ENCODE measurements at regions not wholly inside any gene's neighbourhood (a gene's known extent, or its start where the extent isn't known, plus 50 kb on each side); places are given as distances from the start of the nearest gene placed in this dataset.

DNA sequence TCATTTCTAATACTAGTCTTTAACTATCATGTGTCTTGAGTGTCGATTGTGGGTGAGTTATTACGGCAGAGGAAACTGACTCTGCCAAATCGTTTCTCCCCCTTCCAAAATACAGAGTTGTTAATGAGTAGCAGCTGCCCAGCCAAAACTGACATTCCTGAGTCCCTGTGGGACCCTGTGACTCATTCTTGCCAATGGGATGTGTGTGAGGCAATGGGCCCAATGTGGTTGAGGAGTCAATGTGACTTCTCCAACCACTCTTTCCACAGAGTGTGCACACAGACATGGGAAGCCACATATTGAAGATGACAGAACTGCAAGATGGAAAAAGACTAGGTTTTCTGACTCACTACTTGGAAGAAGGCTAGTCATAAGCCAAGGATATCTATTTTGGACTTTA lies 434.7 kb downstream of the DTWD2 start:
- Mint-ChIP-seq H3K4me3 (no peak overlapping the region), H3K27ac (no peak overlapping the region), H3K36me3 (ENCODE audit: insufficient read depth in 2 of 2) (no peaks in the 10 kb centered on the region), H3K4me1 (ENCODE audit: low read depth) (no peaks in the 10 kb centered on the region), H3K27me3 (ENCODE audit: low read depth) (no peaks in the 10 kb centered on the region), H3K9me3 (no peaks in the 10 kb centered on the region)
- DNase-seq, result no peak
- ATAC-seq (replicated peaks in 1 of 2), result no peak

GRCh38 chr5:118552731-118553360 lies 435.5 kb downstream of the DTWD2 start:
- DNase-seq (no peak), ATAC-seq (replicated peaks in 1 of 2) (no peak)
- H3K4me1 Mint-ChIP-seq (ENCODE audit: low read depth), result no peaks in the 10 kb centered on the region
- H3K4me3 Mint-ChIP-seq, result no peak overlapping the region
- H3K27ac Mint-ChIP-seq, result no peak overlapping the region
- no peaks in the 10 kb centered on the region for H3K9me3 Mint-ChIP-seq
- H3K27me3 Mint-ChIP-seq (ENCODE audit: low read depth), result no peaks in the 10 kb centered on the region
- H3K36me3 Mint-ChIP-seq (ENCODE audit: insufficient read depth in 2 of 2), result no peaks in the 10 kb centered on the region

DNA sequence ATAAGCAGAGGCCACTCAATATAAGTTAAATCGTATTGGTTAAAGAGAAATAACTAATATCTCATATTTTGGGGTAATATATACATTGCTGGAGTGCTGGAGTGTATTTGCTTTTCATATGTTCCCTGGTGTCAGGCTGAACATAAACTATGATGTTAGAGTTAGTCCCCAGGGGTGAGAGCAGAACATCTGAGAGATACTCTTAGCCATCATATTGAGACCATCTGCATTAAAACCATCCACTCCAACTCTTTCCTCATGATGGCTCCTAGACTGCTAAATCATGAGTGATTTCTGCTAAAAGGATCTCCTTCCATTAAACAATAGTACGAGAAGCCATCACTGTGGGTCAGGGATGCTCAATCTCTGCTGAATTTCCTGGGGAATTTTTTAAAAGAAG lies 436.2 kb downstream of the DTWD2 start:
- Mint-ChIP-seq H3K36me3 (ENCODE audit: insufficient read depth in 2 of 2) (no peaks in the 10 kb centered on the region), H3K4me3 (no peak overlapping the region), H3K27ac (no peak overlapping the region), H3K27me3 (ENCODE audit: low read depth) (no peaks in the 10 kb centered on the region), H3K9me3 (no peaks in the 10 kb centered on the region), H3K4me1 (ENCODE audit: low read depth) (no peaks in the 10 kb centered on the region)
- no peak for ATAC-seq (replicated peaks in 1 of 2)
- DNase-seq, result no peak

GRCh38 chr5:118551716-118552115 lies 436.6 kb downstream of the DTWD2 start:
- no peaks in the 10 kb centered on the region for H3K27me3 Mint-ChIP-seq (ENCODE audit: low read depth)
- no peak for DNase-seq
- no peak for ATAC-seq (replicated peaks in 1 of 2)
- H3K27ac Mint-ChIP-seq, result no peak overlapping the region
- H3K4me3 Mint-ChIP-seq, result no peak overlapping the region
- H3K9me3 Mint-ChIP-seq, result no peaks in the 10 kb centered on the region
- no peaks in the 10 kb centered on the region for H3K4me1 Mint-ChIP-seq (ENCODE audit: low read depth)
- no peaks in the 10 kb centered on the region for H3K36me3 Mint-ChIP-seq (ENCODE audit: insufficient read depth in 2 of 2)

DNA sequence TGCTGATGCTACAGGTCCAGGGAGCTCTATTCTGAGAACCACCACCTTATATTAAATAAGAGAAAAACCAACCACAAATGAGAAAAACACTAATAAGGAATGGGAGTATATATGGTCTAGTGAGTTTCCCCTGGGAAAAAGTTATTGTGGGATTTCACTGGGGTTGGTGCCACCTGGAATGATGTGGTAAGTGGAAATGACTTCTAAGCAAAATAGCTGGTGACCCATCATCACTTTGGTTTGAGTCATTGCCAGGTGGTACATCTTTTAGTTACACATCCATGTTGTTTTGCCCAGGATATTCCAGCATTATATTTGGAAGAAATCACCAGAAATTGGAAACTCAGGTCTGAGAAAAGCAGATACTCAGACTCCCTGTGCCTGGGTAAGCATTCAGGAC lies 437.3 kb downstream of the DTWD2 start:
- no peak for ATAC-seq (replicated peaks in 1 of 2)
- no peaks in the 10 kb centered on the region for H3K9me3 Mint-ChIP-seq
- H3K4me3 Mint-ChIP-seq, result no peak overlapping the region
- DNase-seq, result no peak
- H3K36me3 Mint-ChIP-seq (ENCODE audit: insufficient read depth in 2 of 2), result no peaks in the 10 kb centered on the region
- H3K27ac Mint-ChIP-seq, result no peak overlapping the region
- H3K4me1 Mint-ChIP-seq (ENCODE audit: low read depth), result no peaks in the 10 kb centered on the region
- H3K27me3 Mint-ChIP-seq (ENCODE audit: low read depth), result no peaks in the 10 kb centered on the region

- Mint-ChIP-seq H3K27ac (no peak overlapping the region), H3K36me3 (ENCODE audit: insufficient read depth in 2 of 2) (no peaks in the 10 kb centered on the region), H3K27me3 (ENCODE audit: low read depth) (no peaks in the 10 kb centered on the region), H3K9me3 (no peaks in the 10 kb centered on the region), H3K4me3 (no peak overlapping the region), H3K4me1 (ENCODE audit: low read depth) (no peaks in the 10 kb centered on the region)
- DNase-seq, result no peak
- ATAC-seq (replicated peaks in 1 of 2), result no peak
Measured at GRCh38 chr5:118548761-118549720, 439.3 kb downstream of the DTWD2 start.

- DNase-seq, result no peak
- no peak overlapping the region for H3K4me3 Mint-ChIP-seq
- no peak overlapping the region for H3K27ac Mint-ChIP-seq
- H3K4me1 Mint-ChIP-seq (ENCODE audit: low read depth), result no peaks in the 10 kb centered on the region
- H3K9me3 Mint-ChIP-seq, result no peaks in the 10 kb centered on the region
- H3K27me3 Mint-ChIP-seq (ENCODE audit: low read depth), result no peaks in the 10 kb centered on the region
- no peaks in the 10 kb centered on the region for H3K36me3 Mint-ChIP-seq (ENCODE audit: insufficient read depth in 2 of 2)
- ATAC-seq (replicated peaks in 1 of 2), result no peak
Measured at GRCh38 chr5:118545470-118545869, 442.9 kb downstream of the DTWD2 start.

GRCh38 chr5:118544887-118545449 lies 443.4 kb downstream of the DTWD2 start:
- Mint-ChIP-seq H3K27ac (no peak overlapping the region), H3K4me3 (no peak overlapping the region), H3K36me3 (ENCODE audit: insufficient read depth in 2 of 2) (no peaks in the 10 kb centered on the region), H3K4me1 (ENCODE audit: low read depth) (no peaks in the 10 kb centered on the region), H3K27me3 (ENCODE audit: low read depth) (no peaks in the 10 kb centered on the region), H3K9me3 (no peaks in the 10 kb centered on the region)
- DNase-seq (no peak), ATAC-seq (replicated peaks in 1 of 2) (peak in 1 of 2 donors; percentile 44)

DNA sequence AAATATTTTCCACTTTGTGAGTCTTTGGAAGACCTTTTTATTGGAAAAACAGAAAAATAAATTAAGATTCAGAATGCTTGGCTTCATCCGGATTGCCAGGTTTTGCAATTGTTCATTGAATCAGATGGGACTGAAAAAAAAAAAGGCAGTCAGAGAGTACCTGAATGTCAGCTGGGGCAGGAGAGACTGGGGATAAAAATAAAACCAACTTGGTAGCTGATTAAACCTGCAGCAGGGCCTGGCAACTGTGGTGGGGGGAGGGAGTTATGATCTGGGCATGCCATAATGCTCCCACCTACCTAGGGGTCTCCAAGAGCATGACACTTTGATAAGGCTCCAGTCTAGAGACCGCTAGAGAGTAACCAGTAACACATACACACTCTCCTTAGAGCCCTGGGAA lies 454.4 kb downstream of the DTWD2 start:
- ATAC-seq (replicated peaks in 1 of 2) (no peak), DNase-seq (no peak)
- Mint-ChIP-seq H3K27me3 (ENCODE audit: low read depth) (no peaks in the 10 kb centered on the region), H3K27ac (no peak overlapping the region), H3K4me3 (no peak overlapping the region), H3K36me3 (ENCODE audit: insufficient read depth in 2 of 2) (no peaks in the 10 kb centered on the region), H3K4me1 (ENCODE audit: low read depth) (no peaks in the 10 kb centered on the region), H3K9me3 (peaks cover 0 to 2% of the 10 kb centered on the region in 2 donors)

DNA sequence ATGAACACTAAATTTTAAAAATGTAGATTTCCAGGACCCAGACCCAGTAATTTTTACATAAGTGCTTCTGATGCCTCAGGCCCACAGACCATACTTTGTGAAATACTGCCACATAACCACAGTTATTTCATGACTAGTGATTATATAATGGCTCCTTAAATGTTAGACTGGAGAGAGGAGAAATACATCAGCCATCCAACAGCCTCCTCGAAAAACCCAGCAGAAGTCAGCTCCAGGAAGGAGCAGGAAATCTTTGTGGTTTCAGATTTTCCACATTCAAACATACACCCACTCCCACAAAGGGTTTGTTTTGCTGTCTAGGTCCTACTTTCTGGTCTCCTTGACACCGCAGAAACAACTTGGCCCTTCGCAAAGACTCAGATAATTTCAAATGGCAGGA lies 455.2 kb downstream of the DTWD2 start:
- no peaks in the 10 kb centered on the region for H3K27me3 Mint-ChIP-seq (ENCODE audit: low read depth)
- H3K36me3 Mint-ChIP-seq (ENCODE audit: insufficient read depth in 2 of 2), result no peaks in the 10 kb centered on the region
- peaks cover 0 to 4% of the 10 kb centered on the region in 2 donors for H3K9me3 Mint-ChIP-seq
- no peak overlapping the region for H3K4me3 Mint-ChIP-seq
- ATAC-seq (replicated peaks in 1 of 2), result no peak
- no peaks in the 10 kb centered on the region for H3K4me1 Mint-ChIP-seq (ENCODE audit: low read depth)
- no peak overlapping the region for H3K27ac Mint-ChIP-seq
- DNase-seq, result no peak

GRCh38 chr5:118531276-118531675 lies 457.1 kb downstream of the DTWD2 start:
- no peak overlapping the region for H3K27ac Mint-ChIP-seq
- H3K27me3 Mint-ChIP-seq (ENCODE audit: low read depth), result no peaks in the 10 kb centered on the region
- DNase-seq, result no peak
- H3K4me3 Mint-ChIP-seq, result no peak overlapping the region
- no peaks in the 10 kb centered on the region for H3K4me1 Mint-ChIP-seq (ENCODE audit: low read depth)
- ATAC-seq (replicated peaks in 1 of 2), result no peak
- peaks cover 0 to 4% of the 10 kb centered on the region in 2 donors for H3K9me3 Mint-ChIP-seq
- H3K36me3 Mint-ChIP-seq (ENCODE audit: insufficient read depth in 2 of 2), result no peaks in the 10 kb centered on the region

- Mint-ChIP-seq H3K4me3 (no peak overlapping the region), H3K36me3 (ENCODE audit: insufficient read depth in 2 of 2) (no peaks in the 10 kb centered on the region), H3K9me3 (peaks cover 0 to 3% of the 10 kb centered on the region in 2 donors), H3K27ac (no peak overlapping the region), H3K27me3 (ENCODE audit: low read depth) (no peaks in the 10 kb centered on the region), H3K4me1 (ENCODE audit: low read depth) (no peaks in the 10 kb centered on the region)
- DNase-seq, result no peak
- ATAC-seq (replicated peaks in 1 of 2), result no peak
Measured at GRCh38 chr5:118529361-118530144, 458.8 kb downstream of the DTWD2 start.

DNA sequence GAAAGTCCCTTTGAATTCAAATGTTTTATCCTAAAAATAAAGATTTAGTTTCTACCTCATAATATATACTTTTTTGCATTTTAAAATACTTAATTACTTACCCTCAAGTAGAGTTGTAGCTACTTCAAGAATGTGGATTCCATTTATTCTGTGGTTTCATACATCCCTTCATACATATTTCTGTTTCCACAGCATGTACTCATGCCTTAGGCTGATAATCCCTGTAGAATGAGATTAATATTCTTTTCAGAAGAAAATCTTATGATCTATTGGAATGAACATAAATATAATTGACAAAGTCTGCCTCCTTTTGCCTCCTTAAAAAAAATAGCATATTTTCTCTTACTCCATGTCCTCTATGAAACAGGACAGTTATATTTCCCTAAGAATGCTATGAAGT lies 465.7 kb downstream of the DTWD2 start:
- Mint-ChIP-seq H3K27me3 (ENCODE audit: low read depth) (no peaks in the 10 kb centered on the region), H3K36me3 (ENCODE audit: insufficient read depth in 2 of 2) (no peaks in the 10 kb centered on the region), H3K4me1 (ENCODE audit: low read depth) (no peaks in the 10 kb centered on the region), H3K9me3 (no peaks in the 10 kb centered on the region), H3K4me3 (no peak overlapping the region), H3K27ac (no peak overlapping the region)
- ATAC-seq (replicated peaks in 1 of 2), result no peak
- DNase-seq, result no peak

All from activated T-cell treated with anti-CD3 and anti-CD28 coated beads, Interleukin-2, amount 50 U/mL, for 72 hours (primary cell).